Neural progenitor cell (in vitro differentiated cells): ENCODE measurements at regions not wholly inside any gene's neighbourhood (a gene's known extent, or its start where the extent isn't known, plus 50 kb on each side); places are given as distances from the start of the nearest gene placed in this dataset.
"Not testable (repeated sequence)": the region's sequence is repeated elsewhere in the genome, so short reads cannot be mapped to it uniquely, and the experiment has no call there.

Experiments used
- CTCF ChIP-seq: fragments of 200-600 bp; sonication (generic); IDR thresholded peaks from 2 replicates; pipeline ENCODE4 v1.5.1; 2017; ENCODE audit warnings: antibody characterized with exemption, mild to moderate bottlenecking
- EZH2 ChIP-seq: fragments of 200-600 bp; sonication (generic); IDR thresholded peaks from 2 replicates; pipeline ENCODE4 v1.6.1; 2017; ENCODE audit warnings: antibody characterized with exemption, mild to moderate bottlenecking, moderate library complexity

GRCh38 chr14:19169561-19170362 lies 202.5 kb downstream of the POTEM start:
- not testable (repeated sequence) for TF ChIP-seq CTCF, EZH2
